ENCODE measurements at regions not wholly inside any gene's neighbourhood (a gene's known extent, or its start where the extent isn't known, plus 50 kb on each side); places are given as distances from the start of the nearest gene placed in this dataset.
"Not testable (repeated sequence)": the region's sequence is repeated elsewhere in the genome, so short reads cannot be mapped to it uniquely, and the experiment has no call there.

- DNase-seq = no peak
Measured at GRCh38 chr6:1197309-1197708, 114.6 kb upstream of the FOXQ1 start.

DNA sequence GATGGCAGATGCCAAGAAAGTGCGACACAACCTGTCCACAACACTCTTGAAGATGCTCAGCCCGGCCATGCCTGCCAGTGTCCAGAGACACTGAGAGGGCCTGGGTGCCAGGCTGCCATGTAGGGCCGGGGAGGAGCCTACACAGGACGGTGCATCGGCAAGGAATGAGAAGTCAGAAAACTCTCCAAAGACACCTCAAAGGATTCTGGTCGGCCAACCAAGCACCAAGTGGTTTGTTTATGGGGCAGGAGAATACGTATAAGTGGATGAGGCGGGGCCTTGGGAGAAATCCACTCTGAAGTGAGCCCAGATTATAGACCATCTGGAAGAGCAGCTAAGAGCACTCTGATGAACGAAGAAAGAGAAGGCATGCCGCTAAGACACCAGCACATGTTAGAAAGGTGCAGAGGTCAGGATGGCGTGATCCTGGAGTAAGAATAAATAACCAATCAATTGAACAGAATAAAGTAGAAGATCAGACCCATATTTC is 120.7 kb upstream of the FOXQ1 start:
- DNase-seq = no peak

DNA sequence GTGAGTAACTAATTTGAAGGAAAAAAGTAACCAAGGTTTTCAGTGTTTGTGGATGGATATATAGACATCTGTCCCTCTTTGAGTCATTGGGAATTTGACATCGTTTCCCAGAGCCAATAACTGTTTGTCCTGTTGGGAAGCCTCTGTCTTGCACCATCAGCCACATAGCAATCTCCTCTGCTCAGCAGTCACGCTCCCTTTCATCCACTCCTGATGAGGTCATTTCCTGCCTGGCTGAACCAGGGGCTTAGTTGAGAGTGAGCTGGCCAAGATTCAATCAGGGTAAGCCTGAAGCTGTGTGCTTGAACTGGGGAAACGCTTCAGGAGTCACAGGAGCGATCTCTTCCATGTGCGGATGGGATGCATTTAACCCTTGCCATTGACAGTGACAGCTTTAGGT is 121.5 kb upstream of the FOXQ1 start:
- DNase-seq = no peak

DNA sequence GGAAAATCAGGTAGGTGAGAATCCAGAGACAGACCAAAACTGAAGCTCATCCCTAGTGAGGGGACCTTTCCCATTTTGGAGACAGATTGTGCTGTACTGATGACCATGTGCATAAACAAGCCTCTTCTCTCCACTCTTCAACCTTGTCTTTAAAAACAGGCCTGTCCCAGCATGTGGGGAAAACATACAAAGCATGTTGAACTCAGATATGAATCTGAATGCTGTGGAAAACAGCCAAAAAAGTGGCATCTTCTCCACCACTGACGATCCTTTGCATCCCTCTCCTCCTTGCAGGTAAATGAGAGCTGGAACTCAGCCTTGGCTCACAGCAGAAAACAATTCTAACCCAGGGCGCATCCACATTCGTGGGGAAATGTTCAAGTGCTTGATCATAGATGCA is 123.7 kb upstream of the FOXQ1 start:
- no peak for DNase-seq

- DNase-seq = no peak
Measured at GRCh38 chr6:1187293-1188131, 124.4 kb upstream of the FOXQ1 start.

DNA sequence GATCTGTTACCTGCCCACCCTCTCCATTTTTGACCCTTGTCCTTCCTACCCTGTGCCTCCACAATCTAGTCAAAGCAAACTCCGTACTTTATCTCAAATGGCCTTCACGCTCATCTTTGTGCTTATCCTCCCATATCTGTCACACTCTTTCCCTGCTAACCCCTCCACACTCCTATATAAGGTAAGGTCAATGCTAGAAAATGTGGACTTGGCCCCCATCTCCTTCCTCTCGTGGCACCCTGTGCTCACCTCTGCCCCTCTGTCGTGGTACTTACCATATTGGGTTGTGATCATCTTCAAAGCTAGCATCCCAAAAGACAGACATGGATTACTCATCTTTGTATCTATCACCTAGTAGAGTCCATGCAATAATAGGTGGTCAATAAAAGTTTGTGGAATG is 127.6 kb upstream of the FOXQ1 start:
- DNase-seq = no peak

DNA sequence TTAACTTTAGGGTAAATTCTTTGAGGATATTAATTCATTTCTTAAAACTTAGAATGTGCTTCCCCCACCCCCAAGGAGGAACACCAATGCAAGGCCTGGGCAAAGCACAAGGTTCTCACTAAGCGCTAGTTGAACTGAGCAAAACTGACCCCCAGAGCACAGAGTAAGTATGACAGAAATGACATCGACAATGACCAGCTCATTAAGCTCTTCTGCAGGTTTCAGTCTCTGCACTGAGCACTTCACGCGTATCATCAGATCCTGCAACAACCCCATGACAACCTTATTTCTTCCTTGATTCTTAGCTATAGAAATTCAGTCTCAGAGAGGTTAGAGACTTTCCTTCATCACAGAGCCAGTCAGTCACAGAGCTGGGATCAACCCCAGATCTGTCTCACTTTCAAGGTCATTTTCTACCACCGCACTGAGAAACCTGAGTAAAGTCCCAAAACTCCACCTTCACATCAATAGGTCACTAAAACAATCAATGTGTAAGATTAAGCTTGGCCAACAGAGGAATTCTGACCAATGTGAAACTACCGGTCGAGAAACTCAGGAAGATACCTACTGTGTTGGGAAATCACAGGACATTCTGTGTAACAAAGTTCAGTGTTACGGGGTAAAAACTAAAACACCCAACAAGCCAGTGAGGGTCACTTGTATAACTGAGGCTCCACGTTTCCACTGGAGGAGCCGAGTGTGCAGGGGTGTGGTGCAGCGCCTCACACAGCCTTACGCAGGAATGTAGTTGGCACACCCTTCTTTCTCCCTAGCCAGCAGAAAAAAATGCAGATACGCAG is 129.0 kb upstream of the FOXQ1 start:
- no peak for DNase-seq

- no peak for DNase-seq
Measured at GRCh38 chr6:1181939-1182605, 129.8 kb upstream of the FOXQ1 start.

DNA sequence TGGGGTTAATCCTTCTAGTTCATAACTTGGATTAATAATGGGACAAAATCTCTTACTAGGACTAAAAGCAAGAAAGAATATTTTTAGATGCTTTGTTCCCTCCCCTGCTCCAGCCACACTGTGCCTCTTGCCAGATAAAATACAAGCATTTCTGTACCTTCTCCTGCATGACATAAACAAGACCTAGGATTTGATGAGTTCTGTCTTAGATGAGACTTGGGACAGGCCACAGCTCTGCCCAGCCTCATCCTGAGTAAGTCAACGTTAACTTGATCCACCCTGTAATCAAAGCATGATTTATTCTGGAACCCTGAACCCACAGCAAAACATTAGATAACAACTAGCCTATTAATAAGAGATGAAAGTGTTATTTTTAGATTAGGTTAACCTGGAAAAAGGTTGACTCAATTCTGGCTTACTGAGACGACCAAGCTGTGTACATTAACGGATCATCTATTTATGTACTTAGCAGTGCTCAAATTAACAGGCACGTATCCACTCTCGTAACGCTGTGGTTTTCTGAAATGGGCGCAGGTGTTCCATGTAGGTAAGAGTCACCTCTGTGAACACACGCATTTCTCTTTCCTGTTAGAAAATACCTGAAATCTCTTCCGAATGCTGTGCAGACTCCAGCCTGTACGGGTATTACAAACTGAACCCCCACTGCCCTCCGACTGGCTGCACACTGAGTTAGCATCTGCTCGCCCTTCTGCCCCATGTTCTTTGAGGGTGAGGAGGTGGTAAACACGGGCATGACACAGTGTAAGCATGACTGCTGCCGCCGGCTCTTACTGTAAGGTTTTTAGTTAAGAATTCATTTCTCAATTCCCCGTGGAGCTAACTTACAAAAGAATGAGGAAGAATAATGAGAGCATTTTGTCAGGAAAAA is 132.1 kb upstream of the FOXQ1 start:
- no peak for DNase-seq

GRCh38 chr6:1178590-1178989 is 133.3 kb upstream of the FOXQ1 start:
- DNase-seq = no peak

GRCh38 chr6:1176567-1176966 is 135.3 kb upstream of the FOXQ1 start:
- DNase-seq = no peak

- DNase-seq = no peak
Measured at GRCh38 chr6:1175877-1176276, 136.0 kb upstream of the FOXQ1 start.

DNA sequence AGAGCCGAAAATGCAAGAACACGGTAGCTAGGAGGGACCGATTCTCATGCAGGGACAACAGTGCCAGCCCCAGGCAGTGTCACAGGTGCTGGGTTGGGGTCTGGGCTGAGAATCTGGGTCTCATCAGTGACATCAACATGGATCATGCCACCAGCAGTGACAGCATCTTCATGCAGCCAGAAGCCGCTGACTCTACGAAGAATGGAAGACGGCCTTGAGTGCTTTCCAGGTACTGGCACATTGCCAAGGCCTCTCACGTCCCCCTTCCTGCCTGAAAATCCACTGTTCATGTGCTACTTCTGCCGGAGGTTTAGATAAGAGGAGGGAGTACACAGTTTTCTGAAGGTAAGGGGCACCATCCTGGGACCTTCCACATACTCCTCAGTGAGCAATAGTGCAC is 141.1 kb upstream of the FOXQ1 start:
- no peak for DNase-seq

DNA sequence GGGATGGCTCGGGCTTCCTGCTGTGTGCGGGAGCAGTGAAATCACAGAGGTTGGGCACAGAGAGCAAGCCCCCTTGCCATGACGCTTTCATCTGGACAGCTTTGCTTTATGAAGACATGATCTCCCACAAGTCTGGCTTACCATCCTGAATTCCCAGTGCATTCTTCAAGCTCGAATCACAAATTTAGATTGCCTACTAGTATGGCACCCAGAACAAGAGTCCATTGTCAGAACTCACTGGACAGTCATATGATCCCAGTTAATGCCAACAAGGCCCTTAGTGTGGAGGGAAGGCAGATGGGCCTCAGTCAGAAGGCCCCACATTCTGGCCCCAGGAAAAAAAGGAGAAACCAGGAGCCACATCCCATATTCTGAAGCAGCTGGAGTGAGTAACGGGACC is 147.3 kb upstream of the FOXQ1 start:
- DNase-seq = no peak

DNA sequence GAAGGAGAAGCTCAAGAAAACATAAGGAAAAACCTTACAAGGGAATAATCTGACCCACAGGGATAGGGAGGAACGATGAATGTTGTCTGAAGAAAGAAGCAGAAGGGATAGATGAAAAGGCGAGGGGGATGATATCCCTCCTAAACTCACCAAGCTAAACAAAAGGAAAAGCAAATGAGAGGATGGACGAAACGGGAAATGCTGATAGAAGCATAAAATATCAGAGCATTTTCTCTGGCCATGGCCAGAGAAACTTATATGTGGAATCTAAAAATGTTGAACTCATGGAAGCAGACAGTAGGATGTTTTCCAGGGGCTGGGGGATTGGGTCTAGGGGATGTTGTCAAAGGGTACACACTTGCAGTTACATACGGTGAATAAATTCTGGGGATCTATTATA is 148.4 kb upstream of the FOXQ1 start:
- no peak for DNase-seq

DNA sequence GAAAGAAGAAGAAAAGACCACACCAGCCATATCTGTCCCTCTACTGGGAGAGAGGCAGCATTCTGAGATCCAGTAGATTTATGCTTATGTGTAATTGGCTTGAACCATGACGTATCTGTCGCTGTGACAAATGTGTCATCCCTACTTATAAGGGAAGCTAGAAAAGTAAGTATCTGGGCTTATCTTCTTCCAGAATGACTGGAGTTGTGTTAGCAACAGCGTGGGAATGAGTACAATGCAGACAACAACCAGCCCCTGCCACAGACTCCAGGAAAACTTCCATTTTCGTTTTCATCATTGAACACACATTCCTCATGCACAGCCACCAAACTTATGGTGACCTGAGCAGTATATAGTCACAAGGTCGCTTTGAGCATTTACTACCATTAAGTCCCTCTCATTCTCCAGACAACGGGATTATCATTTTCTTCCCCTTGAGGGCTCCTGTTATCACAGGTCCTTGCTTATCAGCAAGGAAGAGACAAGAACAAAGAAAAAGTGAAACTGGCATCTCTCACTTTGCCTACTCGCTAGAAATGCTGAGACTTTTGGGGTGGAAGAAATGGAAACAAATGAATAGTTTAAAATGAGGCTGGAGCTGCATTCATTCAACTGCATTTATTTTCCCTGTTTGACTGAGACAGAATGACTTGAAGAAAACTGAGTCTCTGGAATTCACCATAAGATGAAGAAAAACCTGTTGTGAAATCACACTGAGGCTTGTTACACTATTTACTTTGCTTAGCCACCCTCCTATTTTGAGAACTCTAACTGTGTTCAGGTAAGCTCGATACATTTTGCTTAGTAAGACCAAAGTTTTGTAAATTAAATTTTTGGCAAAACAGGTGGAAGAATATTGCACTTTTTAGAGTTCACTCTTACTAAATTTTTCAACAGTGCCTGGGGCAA is 149.3 kb upstream of the FOXQ1 start:
- no peak for DNase-seq

- not testable (repeated sequence) for DNase-seq
Measured at GRCh38 chr6:1156411-1156810, 155.5 kb upstream of the FOXQ1 start.

GRCh38 chr6:1153696-1154245 is 158.1 kb upstream of the FOXQ1 start:
- no peak for DNase-seq

DNA sequence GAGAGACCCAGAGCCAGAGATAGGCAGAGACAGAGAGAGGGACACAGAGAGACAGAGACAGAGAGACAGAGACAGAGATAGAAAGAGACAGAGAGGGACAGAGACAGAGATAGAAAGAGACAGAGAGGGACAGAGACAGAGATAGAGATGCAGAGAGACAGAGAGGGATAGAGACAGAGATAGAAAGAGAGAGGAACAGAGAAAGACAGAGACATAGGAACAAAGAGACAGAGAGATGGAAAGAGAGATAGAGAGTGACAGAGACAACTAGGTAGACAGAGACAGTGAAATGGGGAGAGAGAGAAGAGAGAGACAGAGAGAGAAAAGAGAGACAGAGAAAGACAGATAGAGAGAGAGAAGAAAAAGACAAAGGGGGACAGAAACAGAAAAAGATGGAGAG is 165.4 kb upstream of the FOXQ1 start:
- no peak for DNase-seq

DNA sequence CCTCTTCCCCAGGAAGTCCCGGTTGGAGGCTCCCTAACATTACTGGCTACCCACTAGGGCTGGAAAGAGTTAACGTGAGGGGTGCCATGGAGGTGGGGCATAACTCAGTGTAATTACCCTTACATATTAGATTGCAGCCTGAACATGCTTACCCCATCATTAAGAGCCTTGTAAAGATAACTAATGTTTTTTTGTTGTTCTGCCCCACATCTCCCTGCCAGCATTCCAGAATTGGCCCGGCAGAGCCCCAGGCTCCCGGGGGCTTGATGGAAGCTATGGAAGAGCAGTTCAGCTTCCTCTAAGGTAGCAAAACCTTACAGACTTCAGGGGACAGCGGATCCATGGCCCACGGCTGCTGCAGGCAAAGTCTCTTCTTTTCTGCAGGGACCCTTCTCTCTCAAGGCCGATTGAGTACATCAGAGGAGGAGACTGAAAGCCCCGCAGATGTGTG is 166.1 kb upstream of the FOXQ1 start:
- DNase-seq = no peak
